ENCODE measurements at regions not wholly inside any gene's neighbourhood (a gene's known extent, or its start where the extent isn't known, plus 50 kb on each side); places are given as distances from the start of the nearest gene placed in this dataset.
A peak's percentile ranks its signal among the peaks of the same experiment; 100 is the strongest.

GRCh38 chr12:65525491-65526141 lies 247.1 kb downstream of the MSRB3 start:
- Histone ChIP-seq H3K9ac (ENCODE audit: low read length) (peak overlapping the region; percentile 47), H3K27ac (ENCODE audit: low read depth, low read length) (peak overlapping the region; percentile 85), H3K36me3 (ENCODE audit: insufficient read depth, low read length) (no peaks in the 10 kb centered on the region), H4K20me1 (ENCODE audit: insufficient read depth, low read length) (no peaks in the 10 kb centered on the region), H3K9me3 (ENCODE audit: insufficient read depth, low read depth, low read length) (no peaks in the 10 kb centered on the region), H2AFZ (ENCODE audit: low read depth, low read length) (no peak overlapping the region), H3K27me3 (ENCODE audit: insufficient read depth, low read length) (no peaks in the 10 kb centered on the region), H3K4me1 (ENCODE audit: insufficient read depth, low read length) (peaks cover 29% of the 10 kb centered on the region), H3K79me2 (ENCODE audit: insufficient read depth, low read length) (no peaks in the 10 kb centered on the region), H3K4me3 (ENCODE audit: insufficient read depth, low read depth, low read length) (no peak overlapping the region), H3K4me2 (ENCODE audit: low read length) (peak overlapping the region; percentile 37)
- no peak overlapping the region for H3K4me3 Mint-ChIP-seq (ENCODE audit: unreplicated experiment)
- peaks cover 4% of the 10 kb centered on the region for H3K9me3 Mint-ChIP-seq (ENCODE audit: unreplicated experiment)
- peaks cover 6% of the 10 kb centered on the region for H3K27me3 Mint-ChIP-seq (ENCODE audit: low read depth, unreplicated experiment)
- peak; percentile 92 for DNase-seq (ENCODE audit: low read depth)
- H3K27ac Mint-ChIP-seq (ENCODE audit: unreplicated experiment), result peak overlapping the region; percentile 78
- H3K36me3 Mint-ChIP-seq (ENCODE audit: low read depth, unreplicated experiment), result no peaks in the 10 kb centered on the region
- peak; percentile 79 for FAIRE-seq
- peaks cover 39% of the 10 kb centered on the region for H3K4me1 Mint-ChIP-seq (ENCODE audit: low read depth, unreplicated experiment)
- TF ChIP-seq EZH2 (IDR thresholded peaks at IDR 0.05; ENCODE audit: insufficient read depth, low read length) (no peak), CTCF (IDR thresholded peaks at IDR 0.05; ENCODE audit: insufficient read depth, low read depth, low read length) (no peak)

GRCh38 chr12:65526311-65526710 lies 247.8 kb downstream of the MSRB3 start:
- H4K20me1 ChIP-seq (ENCODE audit: insufficient read depth, low read length), result no peaks in the 10 kb centered on the region
- H3K36me3 Mint-ChIP-seq (ENCODE audit: low read depth, unreplicated experiment), result no peaks in the 10 kb centered on the region
- peak overlapping the region; percentile 85 for H3K27ac ChIP-seq (ENCODE audit: low read depth, low read length)
- no peak overlapping the region for H2AFZ ChIP-seq (ENCODE audit: low read depth, low read length)
- peaks cover 2% of the 10 kb centered on the region for H3K27me3 Mint-ChIP-seq (ENCODE audit: low read depth, unreplicated experiment)
- H3K4me1 Mint-ChIP-seq (ENCODE audit: low read depth, unreplicated experiment), result peaks cover 36% of the 10 kb centered on the region
- H3K4me1 ChIP-seq (ENCODE audit: insufficient read depth, low read length), result peaks cover 29% of the 10 kb centered on the region
- H3K36me3 ChIP-seq (ENCODE audit: insufficient read depth, low read length), result no peaks in the 10 kb centered on the region
- FAIRE-seq, result no peak
- H3K9me3 Mint-ChIP-seq (ENCODE audit: unreplicated experiment), result peaks cover 1% of the 10 kb centered on the region
- H3K4me3 Mint-ChIP-seq (ENCODE audit: unreplicated experiment), result no peak overlapping the region
- H3K79me2 ChIP-seq (ENCODE audit: insufficient read depth, low read length), result no peaks in the 10 kb centered on the region
- peak overlapping the region; percentile 47 for H3K9ac ChIP-seq (ENCODE audit: low read length)
- no peaks in the 10 kb centered on the region for H3K9me3 ChIP-seq (ENCODE audit: insufficient read depth, low read depth, low read length)
- H3K4me3 ChIP-seq (ENCODE audit: insufficient read depth, low read depth, low read length), result no peak overlapping the region
- H3K4me2 ChIP-seq (ENCODE audit: low read length), result peak overlapping the region; percentile 37
- H3K27ac Mint-ChIP-seq (ENCODE audit: unreplicated experiment), result peak overlapping the region; percentile 27
- no peaks in the 10 kb centered on the region for H3K27me3 ChIP-seq (ENCODE audit: insufficient read depth, low read length)
- DNase-seq (ENCODE audit: low read depth), result peak; percentile 80
- no peak for TF ChIP-seq CTCF (IDR thresholded peaks at IDR 0.05; ENCODE audit: insufficient read depth, low read depth, low read length)
- TF ChIP-seq EZH2 (IDR thresholded peaks at IDR 0.05; ENCODE audit: insufficient read depth, low read length), result no peak

GRCh38 chr12:65528127-65528526 lies 249.6 kb downstream of the MSRB3 start:
- H3K4me3 ChIP-seq (ENCODE audit: insufficient read depth, low read depth, low read length), result no peak overlapping the region
- no peaks in the 10 kb centered on the region for H3K79me2 ChIP-seq (ENCODE audit: insufficient read depth, low read length)
- no peak overlapping the region for H3K9ac ChIP-seq (ENCODE audit: low read length)
- no peaks in the 10 kb centered on the region for H3K27me3 Mint-ChIP-seq (ENCODE audit: low read depth, unreplicated experiment)
- no peak for FAIRE-seq
- H3K36me3 Mint-ChIP-seq (ENCODE audit: low read depth, unreplicated experiment), result no peaks in the 10 kb centered on the region
- H3K4me3 Mint-ChIP-seq (ENCODE audit: unreplicated experiment), result no peak overlapping the region
- no peak overlapping the region for H3K27ac ChIP-seq (ENCODE audit: low read depth, low read length)
- DNase-seq (ENCODE audit: low read depth), result no peak
- TF ChIP-seq CTCF (IDR thresholded peaks at IDR 0.05; ENCODE audit: insufficient read depth, low read depth, low read length), result no peak
- TF ChIP-seq EZH2 (IDR thresholded peaks at IDR 0.05; ENCODE audit: insufficient read depth, low read length), result no peak
- no peaks in the 10 kb centered on the region for H3K36me3 ChIP-seq (ENCODE audit: insufficient read depth, low read length)
- H3K9me3 ChIP-seq (ENCODE audit: insufficient read depth, low read depth, low read length), result no peaks in the 10 kb centered on the region
- H3K4me1 Mint-ChIP-seq (ENCODE audit: low read depth, unreplicated experiment), result peaks cover 50% of the 10 kb centered on the region
- no peaks in the 10 kb centered on the region for H4K20me1 ChIP-seq (ENCODE audit: insufficient read depth, low read length)
- H3K4me2 ChIP-seq (ENCODE audit: low read length), result no peak overlapping the region
- H2AFZ ChIP-seq (ENCODE audit: low read depth, low read length), result no peak overlapping the region
- H3K27ac Mint-ChIP-seq (ENCODE audit: unreplicated experiment), result no peak overlapping the region
- H3K27me3 ChIP-seq (ENCODE audit: insufficient read depth, low read length), result no peaks in the 10 kb centered on the region
- H3K4me1 ChIP-seq (ENCODE audit: insufficient read depth, low read length), result peaks cover 47% of the 10 kb centered on the region
- peaks cover 1% of the 10 kb centered on the region for H3K9me3 Mint-ChIP-seq (ENCODE audit: unreplicated experiment)

Measured in astrocyte (in vitro differentiated cells and primary cell).